ENCODE measurements at regions not wholly inside any gene's neighbourhood (a gene's known extent, or its start where the extent isn't known, plus 50 kb on each side); places are given as distances from the start of the nearest gene placed in this dataset.

GRCh38 chr3:94968519-94968918 is 905.7 kb downstream of the NSUN3 start:
- TF ChIP-seq CTCF (IDR thresholded peaks at IDR 0.05) (no peak), POLR2AphosphoS5 (IDR thresholded peaks at IDR 0.05) (no peak), POLR2A (IDR thresholded peaks at IDR 0.05) (no peak)

All from transverse colon (tissue), 4 donors.